Left lung (tissue), 4 donors: ENCODE measurements at regions not wholly inside any gene's neighbourhood (a gene's known extent, or its start where the extent isn't known, plus 50 kb on each side); places are given as distances from the start of the nearest gene placed in this dataset.

Experiments
- ATAC-seq: fragments of 200-7000 bp; cut with Tn5 transposase; one replicate; pipeline ENCODE4 v1.9.1; 2020; ENCODE audit warnings: moderate library complexity
- DNase-seq, 4 donors: peaks; one replicate each; pipeline ENCODE4 v3.0.0-alpha.2; 2013 to 2020
- H3K27ac ChIP-seq, 2 donors: fragments of 200-600 bp; sonication (generic) in 1 of 2; one replicate each; pipeline versions ENCODE4 v1.5.0 to v1.8.0; 2020 to 2021
- H3K27me3 ChIP-seq, 2 donors: fragments of 200-600 bp; sonication (generic) in 1 of 2; one replicate each; pipeline versions ENCODE4 v1.5.0 to v1.8.0; 2020 to 2021
- H3K36me3 ChIP-seq, 2 donors: fragments of 200-600 bp; sonication (generic) in 1 of 2; one replicate each; pipeline versions ENCODE4 v1.5.0 to v1.8.0; 2020 to 2021
- H3K4me1 ChIP-seq, 2 donors: fragments of 200-600 bp; one replicate each; pipeline ENCODE4 v1.8.0; 2021
- H3K4me3 ChIP-seq, 2 donors: fragments of 200-600 bp; sonication (generic) in 1 of 2; one replicate each; pipeline versions ENCODE4 v1.5.0 to v1.8.0; 2020 to 2021; ENCODE audit warnings: mild to moderate bottlenecking in 1 of 2
- H3K9me3 ChIP-seq, 2 donors: fragments of 200-600 bp; sonication (generic) in 1 of 2; one replicate each; pipeline versions ENCODE4 v1.5.0 to v1.8.0; 2020 to 2021
- intact Hi-C, 2 donors: fragments of 100-400 bp; cut with DNase I; formaldehyde crosslinking; loops; one replicate each; pipeline versions ENCODE4 v1.11.2 to v1.14.2; 2022
- TF ChIP-seq, protein P1 (sequence below), 2 donors: fragments of 200-600 bp; sonication (generic) in 1 of 2; IDR thresholded peaks; one replicate each; pipeline versions ENCODE4 v1.5.0 to v1.8.0; 2021; ENCODE audit warnings: antibody characterized with exemption in 2 of 2
- donor health status: DM: no; HTN: yes; CAD: no.
- donor health status: DM: no; HTN: no; CAD: no.

DNA sequence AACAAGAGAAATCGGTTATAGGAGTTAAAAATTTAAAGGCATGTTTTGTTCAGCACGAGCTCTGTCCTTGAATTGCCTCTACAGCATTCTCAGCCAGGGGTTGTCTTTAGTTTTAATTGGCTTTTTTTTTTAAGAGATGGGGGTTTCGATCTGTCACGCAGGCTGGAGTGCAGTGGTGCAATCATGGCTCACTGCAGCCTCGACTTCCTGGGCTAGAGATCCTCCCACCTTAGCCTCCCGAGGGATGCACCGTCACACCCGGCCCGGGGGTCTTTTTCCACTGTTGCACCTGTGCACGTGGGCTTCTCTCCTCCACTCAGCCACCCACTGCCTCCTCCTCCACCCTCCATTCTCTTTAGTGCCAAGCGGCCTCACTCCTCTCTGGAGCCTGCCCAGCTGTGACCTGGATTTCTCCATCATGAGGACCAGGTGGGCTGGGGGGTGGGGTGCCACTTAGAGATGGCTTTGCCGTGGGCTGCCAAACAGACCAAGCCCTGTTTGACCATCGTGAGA, 106.8 kb upstream of the SEC14L1 start:
- peaks cover 5 to 46% of the 10 kb centered on the region in 2 donors for H3K27me3 ChIP-seq
- no peak for ATAC-seq
- intact Hi-C loops: no loop called here
- DNase-seq: no peak
- peaks cover 0 to 12% of the 10 kb centered on the region in 2 donors for H3K9me3 ChIP-seq
- H3K27ac ChIP-seq: no peak overlapping the region
- no peak overlapping the region for H3K4me3 ChIP-seq
- H3K4me1 ChIP-seq: no peaks in the 10 kb centered on the region
- TF ChIP-seq, protein P1, sequence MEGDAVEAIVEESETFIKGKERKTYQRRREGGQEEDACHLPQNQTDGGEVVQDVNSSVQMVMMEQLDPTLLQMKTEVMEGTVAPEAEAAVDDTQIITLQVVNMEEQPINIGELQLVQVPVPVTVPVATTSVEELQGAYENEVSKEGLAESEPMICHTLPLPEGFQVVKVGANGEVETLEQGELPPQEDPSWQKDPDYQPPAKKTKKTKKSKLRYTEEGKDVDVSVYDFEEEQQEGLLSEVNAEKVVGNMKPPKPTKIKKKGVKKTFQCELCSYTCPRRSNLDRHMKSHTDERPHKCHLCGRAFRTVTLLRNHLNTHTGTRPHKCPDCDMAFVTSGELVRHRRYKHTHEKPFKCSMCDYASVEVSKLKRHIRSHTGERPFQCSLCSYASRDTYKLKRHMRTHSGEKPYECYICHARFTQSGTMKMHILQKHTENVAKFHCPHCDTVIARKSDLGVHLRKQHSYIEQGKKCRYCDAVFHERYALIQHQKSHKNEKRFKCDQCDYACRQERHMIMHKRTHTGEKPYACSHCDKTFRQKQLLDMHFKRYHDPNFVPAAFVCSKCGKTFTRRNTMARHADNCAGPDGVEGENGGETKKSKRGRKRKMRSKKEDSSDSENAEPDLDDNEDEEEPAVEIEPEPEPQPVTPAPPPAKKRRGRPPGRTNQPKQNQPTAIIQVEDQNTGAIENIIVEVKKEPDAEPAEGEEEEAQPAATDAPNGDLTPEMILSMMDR (IDR thresholded peaks at IDR 0.05): no peak
- no peaks in the 10 kb centered on the region for H3K36me3 ChIP-seq

DNA sequence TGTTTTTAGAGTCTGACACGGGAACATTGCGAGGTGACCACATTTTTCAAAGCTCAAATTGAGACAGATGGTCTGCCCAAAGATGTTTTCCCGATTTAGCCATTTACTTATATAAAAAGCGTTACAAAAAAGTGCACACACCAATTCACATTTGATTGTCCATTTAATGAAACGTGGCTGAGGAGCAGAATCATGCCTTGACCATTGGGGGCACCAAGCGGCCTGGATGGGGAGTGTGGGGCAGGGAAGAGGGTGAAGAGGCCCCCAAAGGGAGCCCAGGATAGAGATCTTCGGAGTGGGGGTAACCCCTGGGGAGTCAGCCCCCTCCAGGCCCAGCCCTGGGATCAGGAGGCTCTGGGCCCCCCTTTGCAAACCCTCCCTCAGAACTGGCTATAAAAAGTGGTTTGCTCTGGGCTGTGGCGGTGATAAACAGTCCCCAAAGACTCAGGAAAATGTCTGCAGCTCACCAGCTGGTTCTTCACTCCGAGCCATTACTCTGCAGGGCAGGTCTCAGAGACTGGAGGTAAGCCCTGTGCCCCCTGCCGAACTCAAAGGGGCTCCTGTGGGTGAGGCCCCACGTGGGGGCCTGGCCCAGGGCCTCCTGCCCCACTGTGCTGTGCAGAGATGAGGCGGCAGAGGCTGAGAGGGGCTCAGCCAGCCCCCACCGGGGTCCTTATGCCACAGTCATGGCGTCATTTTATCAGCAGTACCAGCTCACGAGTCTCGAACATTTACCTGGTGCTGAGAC, 105.9 kb upstream of the SEC14L1 start:
- no peaks in the 10 kb centered on the region for H3K36me3 ChIP-seq
- no peaks in the 10 kb centered on the region for H3K4me1 ChIP-seq
- DNase-seq (no peak), ATAC-seq (no peak)
- H3K4me3 ChIP-seq: no peak overlapping the region
- intact Hi-C loops: no loop called here
- no peak overlapping the region for H3K27ac ChIP-seq
- H3K9me3 ChIP-seq: peaks cover 0 to 12% of the 10 kb centered on the region in 2 donors
- TF ChIP-seq, protein P1 (IDR thresholded peaks at IDR 0.05): no peak
- H3K27me3 ChIP-seq: peaks cover 5 to 46% of the 10 kb centered on the region in 2 donors

DNA sequence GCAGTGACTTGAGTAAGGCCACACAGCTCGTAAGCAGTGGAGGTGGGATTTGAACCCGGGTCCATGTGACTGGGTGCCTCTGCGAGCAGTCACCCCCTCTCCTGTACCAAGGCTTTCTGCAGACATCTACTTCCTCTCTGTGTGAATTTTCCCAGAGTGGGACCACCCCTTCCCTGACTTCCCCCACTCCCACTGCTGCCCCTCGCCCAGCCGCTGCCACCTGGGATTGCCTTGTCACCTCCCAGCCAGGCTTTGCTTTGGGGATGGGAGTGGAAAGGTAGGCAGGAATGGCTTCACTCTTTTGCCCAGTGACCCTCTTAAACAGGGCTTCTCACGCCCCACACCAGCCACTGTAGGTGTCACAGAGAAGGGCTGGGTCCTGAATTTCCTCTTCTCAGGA, 105.2 kb upstream of the SEC14L1 start:
- Histone ChIP-seq H3K27me3 (peaks cover 5 to 46% of the 10 kb centered on the region in 2 donors), H3K4me3 (no peak overlapping the region), H3K36me3 (no peaks in the 10 kb centered on the region), H3K4me1 (no peaks in the 10 kb centered on the region), H3K27ac (no peak overlapping the region), H3K9me3 (peaks cover 0 to 12% of the 10 kb centered on the region in 2 donors)
- intact Hi-C loops: no loop called here
- DNase-seq (no peak), ATAC-seq (no peak)
- TF ChIP-seq, protein P1 (IDR thresholded peaks at IDR 0.05): no peak

DNA sequence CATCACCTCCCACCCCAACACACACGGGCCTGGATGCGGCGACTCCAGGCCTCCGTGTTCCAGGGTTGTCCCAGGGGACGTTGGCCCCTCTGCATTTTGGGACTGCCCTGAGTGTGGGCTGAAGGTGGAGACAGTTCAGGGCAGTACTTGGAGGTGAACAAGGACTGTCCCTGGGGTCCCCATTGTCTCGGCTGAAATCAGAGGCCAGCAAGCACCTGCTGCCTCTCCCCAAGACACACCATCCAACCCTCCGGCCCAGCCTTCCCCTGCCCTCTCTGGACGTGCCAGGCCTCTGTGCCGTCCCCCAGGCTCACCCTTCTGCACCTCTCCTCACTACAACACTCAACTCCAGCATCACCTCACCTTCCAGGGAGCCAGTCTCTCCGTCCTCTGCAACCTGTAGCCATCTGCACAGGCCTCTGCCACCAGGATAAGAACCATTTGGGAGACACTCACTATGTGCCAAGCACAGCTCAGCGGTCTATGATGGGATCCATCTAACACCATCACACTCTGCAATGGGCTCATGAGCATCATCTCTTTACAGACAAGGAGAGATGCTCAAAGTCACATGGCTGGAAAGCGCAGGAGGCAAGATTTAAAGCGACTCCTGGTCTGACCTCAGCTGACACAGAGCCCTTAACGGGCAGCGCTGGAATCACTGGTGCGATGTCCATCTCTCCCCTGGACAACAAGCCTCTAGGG, 104.5 kb upstream of the SEC14L1 start:
- ATAC-seq (no peak), DNase-seq (no peak)
- TF ChIP-seq, protein P1 (IDR thresholded peaks at IDR 0.05): no peak
- H3K4me1 ChIP-seq: no peaks in the 10 kb centered on the region
- H3K9me3 ChIP-seq: peaks cover 0 to 12% of the 10 kb centered on the region in 2 donors
- intact Hi-C loops: no loop called here
- H3K4me3 ChIP-seq: no peak overlapping the region
- peaks cover 5 to 46% of the 10 kb centered on the region in 2 donors for H3K27me3 ChIP-seq
- no peaks in the 10 kb centered on the region for H3K36me3 ChIP-seq
- H3K27ac ChIP-seq: no peak overlapping the region

DNA sequence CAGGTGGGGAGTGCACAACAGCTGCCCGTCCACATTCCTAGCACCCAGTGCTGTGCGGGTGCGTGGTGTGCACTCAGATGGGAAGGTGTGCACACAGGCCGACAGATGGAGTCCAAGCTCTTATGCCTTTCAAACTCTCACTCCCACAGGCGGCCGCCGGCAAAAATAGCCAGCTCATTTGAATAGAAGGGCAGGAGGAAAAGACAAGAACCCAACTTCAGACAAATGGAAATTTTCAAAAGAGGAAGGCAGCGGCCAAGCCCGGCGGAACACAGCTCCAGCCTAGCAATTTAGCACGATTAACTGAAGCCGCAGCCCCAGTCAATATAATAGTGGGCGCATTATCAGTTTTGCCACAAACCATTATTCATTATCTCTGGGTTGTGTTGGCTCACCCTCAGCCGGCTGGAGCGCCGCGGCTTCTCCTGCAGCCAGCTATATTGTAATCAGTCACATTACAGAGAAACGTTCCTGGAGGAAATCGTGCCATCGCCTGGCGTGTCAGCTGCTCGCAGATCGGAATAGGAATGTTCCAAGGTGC, 103.9 kb upstream of the SEC14L1 start:
- peak; percentile 44 for ATAC-seq
- Histone ChIP-seq H3K27ac (no peak overlapping the region), H3K4me3 (no peak overlapping the region), H3K36me3 (no peaks in the 10 kb centered on the region), H3K9me3 (peaks cover 0 to 6% of the 10 kb centered on the region in 2 donors), H3K27me3 (peaks cover 5 to 46% of the 10 kb centered on the region in 2 donors), H3K4me1 (no peaks in the 10 kb centered on the region)
- intact Hi-C loops: no loop called here
- peak in 1 of 4 donors; percentile 5 for DNase-seq
- TF ChIP-seq, protein P1 (IDR thresholded peaks at IDR 0.05): no peak
